ENCODE measurements at regions not wholly inside any gene's neighbourhood (a gene's known extent, or its start where the extent isn't known, plus 50 kb on each side); places are given as distances from the start of the nearest gene placed in this dataset.

- H3K79me2 ChIP-seq (ENCODE audit: control insufficient read depth, insufficient read depth, low read length), result no peaks in the 10 kb centered on the region
- no peak overlapping the region for H2AFZ ChIP-seq (ENCODE audit: control insufficient read depth, low read length)
- H3K27ac ChIP-seq (ENCODE audit: control insufficient read depth, insufficient read depth, low read length), result no peak overlapping the region
- dilution Hi-C loops (cut with MboI; ENCODE audit: extremely low pct_ligation_motif_present, low sequenced_read_pairs), result no loop called here
- no peaks in the 10 kb centered on the region for H3K9me3 ChIP-seq (ENCODE audit: control insufficient read depth, low read depth, low read length)
- FAIRE-seq (no peak), DNase-seq (ENCODE audit: low read depth, low spot score) (no peak)
- TF ChIP-seq CTCF (optimal IDR thresholded peaks at IDR 0.05 in 1 of 3, IDR thresholded peaks at IDR 0.05 in 1 of 3, conservative IDR thresholded peaks at IDR 0.05 in 1 of 3; ENCODE audit: extremely low read depth in 1 of 3, insufficient read depth in 2 of 3, low read length in 3 of 3) (no peak), EZH2 (IDR thresholded peaks at IDR 0.05; ENCODE audit: low read length) (no peak)
- no peaks in the 10 kb centered on the region for H4K20me1 ChIP-seq (ENCODE audit: control insufficient read depth, extremely low read depth, insufficient read depth, low read length)
- no peaks in the 10 kb centered on the region for H3K27me3 ChIP-seq (ENCODE audit: control insufficient read depth, extremely low read depth, insufficient read depth, low read length)
- H3K9me1 ChIP-seq (ENCODE audit: control insufficient read depth, extremely low read depth, insufficient read depth, low read length), result no peaks in the 10 kb centered on the region
- no peak overlapping the region for H3K4me3 ChIP-seq (ENCODE audit: control insufficient read depth in 2 of 3, extremely low read depth in 1 of 3, insufficient read depth in 2 of 3, low read depth in 1 of 3, low read length in 3 of 3)
- no peak overlapping the region for H3K4me2 ChIP-seq (ENCODE audit: control insufficient read depth, extremely low read depth, insufficient read depth, low read depth, low read length)
- no peaks in the 10 kb centered on the region for H3K4me1 ChIP-seq (ENCODE audit: control insufficient read depth, extremely low read depth, insufficient read depth, low read length)
- H3K9ac ChIP-seq (ENCODE audit: control insufficient read depth, extremely low read depth, insufficient read depth, low read length), result no peak overlapping the region
- no peaks in the 10 kb centered on the region for H3K36me3 ChIP-seq (ENCODE audit: control insufficient read depth in 2 of 2, extremely low read depth in 1 of 2, insufficient read depth in 2 of 2, low read length in 2 of 2)
These were observed 336.3 kb upstream of the NRXN1 start for GRCh38 chr2:51368250-51368649.

DNA sequence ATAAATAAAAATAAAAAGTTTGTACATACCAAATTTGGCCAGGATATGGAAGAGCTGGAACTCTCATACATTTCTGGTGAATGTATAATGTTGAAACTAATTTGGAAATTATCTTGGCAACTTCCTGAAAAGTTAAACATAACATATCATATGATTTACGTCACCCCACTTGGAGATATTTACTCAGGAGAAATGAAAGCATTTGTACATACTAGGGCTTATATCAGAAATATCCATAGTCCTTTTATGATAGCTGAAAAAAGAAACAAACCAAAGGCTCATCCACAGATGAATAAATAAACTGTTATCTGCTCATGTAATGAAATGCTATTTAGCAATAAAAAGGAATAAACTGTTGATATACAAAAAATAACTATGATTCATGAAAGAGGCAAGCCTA is 318.2 kb upstream of the NRXN1 start:
- Histone ChIP-seq H3K9me1 (ENCODE audit: control insufficient read depth, extremely low read depth, insufficient read depth, low read length) (no peaks in the 10 kb centered on the region), H3K36me3 (ENCODE audit: control insufficient read depth in 2 of 2, extremely low read depth in 1 of 2, insufficient read depth in 2 of 2, low read length in 2 of 2) (no peaks in the 10 kb centered on the region), H3K4me1 (ENCODE audit: control insufficient read depth, extremely low read depth, insufficient read depth, low read length) (no peaks in the 10 kb centered on the region), H3K4me3 (ENCODE audit: control insufficient read depth in 2 of 3, extremely low read depth in 1 of 3, insufficient read depth in 2 of 3, low read depth in 1 of 3, low read length in 3 of 3) (no peak overlapping the region), H2AFZ (ENCODE audit: control insufficient read depth, low read length) (no peak overlapping the region), H3K27me3 (ENCODE audit: control insufficient read depth, extremely low read depth, insufficient read depth, low read length) (no peaks in the 10 kb centered on the region), H3K9ac (ENCODE audit: control insufficient read depth, extremely low read depth, insufficient read depth, low read length) (no peak overlapping the region), H4K20me1 (ENCODE audit: control insufficient read depth, extremely low read depth, insufficient read depth, low read length) (no peaks in the 10 kb centered on the region), H3K27ac (ENCODE audit: control insufficient read depth, insufficient read depth, low read length) (no peak overlapping the region), H3K9me3 (ENCODE audit: control insufficient read depth, low read depth, low read length) (no peaks in the 10 kb centered on the region), H3K4me2 (ENCODE audit: control insufficient read depth, extremely low read depth, insufficient read depth, low read depth, low read length) (no peak overlapping the region), H3K79me2 (ENCODE audit: control insufficient read depth, insufficient read depth, low read length) (no peaks in the 10 kb centered on the region)
- no peak for FAIRE-seq
- no peak for DNase-seq (ENCODE audit: low read depth, low spot score)
- dilution Hi-C loops (cut with MboI; ENCODE audit: extremely low pct_ligation_motif_present, low sequenced_read_pairs), result no loop called here
- TF ChIP-seq EZH2 (IDR thresholded peaks at IDR 0.05; ENCODE audit: low read length) (no peak), CTCF (optimal IDR thresholded peaks at IDR 0.05 in 1 of 3, IDR thresholded peaks at IDR 0.05 in 1 of 3, conservative IDR thresholded peaks at IDR 0.05 in 1 of 3; ENCODE audit: extremely low read depth in 1 of 3, insufficient read depth in 2 of 3, low read length in 3 of 3) (no peak)
